ENCODE measurements at regions not wholly inside any gene's neighbourhood (a gene's known extent, or its start where the extent isn't known, plus 50 kb on each side); places are given as distances from the start of the nearest gene placed in this dataset.

DNA sequence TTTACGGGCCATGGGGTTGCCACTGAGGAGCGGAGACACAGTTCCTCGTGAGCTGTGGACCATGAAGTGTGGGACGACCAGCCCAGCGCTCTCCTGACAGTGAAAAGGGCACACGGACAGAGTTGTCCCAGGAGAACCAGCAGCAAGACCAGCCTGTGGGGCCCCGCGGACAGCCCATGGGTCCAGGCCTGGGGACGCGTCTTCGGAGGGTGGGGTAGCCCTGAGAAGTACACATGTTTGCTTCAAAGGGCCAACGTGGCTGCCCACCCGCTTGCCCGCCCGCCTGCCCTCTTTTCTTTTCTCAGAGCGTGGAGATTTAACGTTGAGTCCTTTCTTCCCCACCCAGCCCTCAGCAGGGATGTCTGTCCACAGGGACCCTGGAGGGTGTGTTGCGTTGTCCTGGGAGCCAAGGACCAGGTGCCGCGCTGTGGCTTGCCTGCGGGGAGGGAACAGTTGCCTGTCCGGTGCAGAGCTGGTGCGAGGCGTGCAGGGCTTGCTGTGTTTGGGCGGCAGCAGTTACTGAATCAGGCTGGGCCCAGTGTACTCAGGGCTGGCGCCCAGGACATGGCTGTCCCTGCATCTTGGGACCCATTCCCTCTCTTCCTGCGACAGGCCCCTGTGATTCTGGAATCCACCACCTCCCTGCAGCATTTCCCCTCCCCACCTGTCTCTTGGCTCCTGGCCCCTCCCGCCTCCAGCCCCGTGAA, 120.1 kb upstream of the HDAC4 start:
- TF ChIP-seq, protein P1, sequence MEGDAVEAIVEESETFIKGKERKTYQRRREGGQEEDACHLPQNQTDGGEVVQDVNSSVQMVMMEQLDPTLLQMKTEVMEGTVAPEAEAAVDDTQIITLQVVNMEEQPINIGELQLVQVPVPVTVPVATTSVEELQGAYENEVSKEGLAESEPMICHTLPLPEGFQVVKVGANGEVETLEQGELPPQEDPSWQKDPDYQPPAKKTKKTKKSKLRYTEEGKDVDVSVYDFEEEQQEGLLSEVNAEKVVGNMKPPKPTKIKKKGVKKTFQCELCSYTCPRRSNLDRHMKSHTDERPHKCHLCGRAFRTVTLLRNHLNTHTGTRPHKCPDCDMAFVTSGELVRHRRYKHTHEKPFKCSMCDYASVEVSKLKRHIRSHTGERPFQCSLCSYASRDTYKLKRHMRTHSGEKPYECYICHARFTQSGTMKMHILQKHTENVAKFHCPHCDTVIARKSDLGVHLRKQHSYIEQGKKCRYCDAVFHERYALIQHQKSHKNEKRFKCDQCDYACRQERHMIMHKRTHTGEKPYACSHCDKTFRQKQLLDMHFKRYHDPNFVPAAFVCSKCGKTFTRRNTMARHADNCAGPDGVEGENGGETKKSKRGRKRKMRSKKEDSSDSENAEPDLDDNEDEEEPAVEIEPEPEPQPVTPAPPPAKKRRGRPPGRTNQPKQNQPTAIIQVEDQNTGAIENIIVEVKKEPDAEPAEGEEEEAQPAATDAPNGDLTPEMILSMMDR (IDR thresholded peaks at IDR 0.05), result no peak
- no peak for TF ChIP-seq POLR2A (IDR thresholded peaks at IDR 0.05)
- TF ChIP-seq POLR2AphosphoS5 (IDR thresholded peaks at IDR 0.05), result no peak
- Histone ChIP-seq H3K27ac (no peak overlapping the region), H3K9me3 (no peaks in the 10 kb centered on the region), H3K27me3 (replicated peaks; ENCODE audit: insufficient read depth) (no peaks in the 10 kb centered on the region), H3K36me3 (no peaks in the 10 kb centered on the region), H3K4me3 (no peak overlapping the region), H3K4me1 (replicated peaks) (no peaks in the 10 kb centered on the region)
- DNase-seq (ENCODE audit: low spot score), result no peak
- intact Hi-C loops (cut with DNase I), result no loop called here
- 93% methylated on average over 29 of the region's 29 CpGs for WGBS

DNA sequence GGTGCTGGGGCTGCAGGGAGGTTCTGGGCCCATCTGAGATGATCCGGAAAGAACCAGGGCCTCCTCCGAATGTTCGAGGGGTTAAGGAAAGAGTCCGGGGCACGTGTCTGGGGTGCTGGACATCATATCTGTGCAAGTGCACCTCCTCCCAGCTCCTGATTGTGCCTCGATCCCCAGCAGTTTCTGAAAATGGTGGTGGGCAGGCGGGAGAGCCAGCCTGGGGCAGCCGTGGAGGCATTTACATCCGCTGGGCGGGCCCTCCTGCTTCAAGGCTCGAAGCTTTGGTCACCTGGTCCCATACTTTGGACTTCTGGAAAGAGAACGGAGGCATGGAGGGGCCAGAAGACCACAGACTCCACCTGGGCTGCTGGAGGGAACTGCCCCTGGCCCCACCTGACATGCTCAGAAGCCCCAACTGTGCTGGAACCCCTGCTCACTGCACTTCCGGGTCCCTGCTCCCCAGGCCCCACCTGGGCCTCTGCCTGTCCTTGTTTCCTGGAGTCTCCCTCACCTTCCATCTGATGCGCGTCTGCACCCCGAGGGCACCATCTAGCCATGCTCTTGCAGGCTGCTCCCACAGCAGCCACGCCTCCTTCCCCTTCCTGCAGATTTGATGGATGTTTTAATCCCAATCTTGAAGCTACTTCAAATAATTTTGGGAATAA, 119.2 kb upstream of the HDAC4 start:
- no peak overlapping the region for H3K4me3 ChIP-seq
- H3K4me1 ChIP-seq (replicated peaks), result no peaks in the 10 kb centered on the region
- no peaks in the 10 kb centered on the region for H3K36me3 ChIP-seq
- no peak overlapping the region for H3K27ac ChIP-seq
- WGBS, result 94% methylated on average over 17 of the region's 17 CpGs
- TF ChIP-seq POLR2A (IDR thresholded peaks at IDR 0.05), result no peak
- no peak for TF ChIP-seq POLR2AphosphoS5 (IDR thresholded peaks at IDR 0.05)
- TF ChIP-seq, protein P1 (IDR thresholded peaks at IDR 0.05), result no peak
- H3K9me3 ChIP-seq, result no peaks in the 10 kb centered on the region
- no peaks in the 10 kb centered on the region for H3K27me3 ChIP-seq (replicated peaks; ENCODE audit: insufficient read depth)
- intact Hi-C loops (cut with DNase I), result no loop called here
- no peak for DNase-seq (ENCODE audit: low spot score)

DNA sequence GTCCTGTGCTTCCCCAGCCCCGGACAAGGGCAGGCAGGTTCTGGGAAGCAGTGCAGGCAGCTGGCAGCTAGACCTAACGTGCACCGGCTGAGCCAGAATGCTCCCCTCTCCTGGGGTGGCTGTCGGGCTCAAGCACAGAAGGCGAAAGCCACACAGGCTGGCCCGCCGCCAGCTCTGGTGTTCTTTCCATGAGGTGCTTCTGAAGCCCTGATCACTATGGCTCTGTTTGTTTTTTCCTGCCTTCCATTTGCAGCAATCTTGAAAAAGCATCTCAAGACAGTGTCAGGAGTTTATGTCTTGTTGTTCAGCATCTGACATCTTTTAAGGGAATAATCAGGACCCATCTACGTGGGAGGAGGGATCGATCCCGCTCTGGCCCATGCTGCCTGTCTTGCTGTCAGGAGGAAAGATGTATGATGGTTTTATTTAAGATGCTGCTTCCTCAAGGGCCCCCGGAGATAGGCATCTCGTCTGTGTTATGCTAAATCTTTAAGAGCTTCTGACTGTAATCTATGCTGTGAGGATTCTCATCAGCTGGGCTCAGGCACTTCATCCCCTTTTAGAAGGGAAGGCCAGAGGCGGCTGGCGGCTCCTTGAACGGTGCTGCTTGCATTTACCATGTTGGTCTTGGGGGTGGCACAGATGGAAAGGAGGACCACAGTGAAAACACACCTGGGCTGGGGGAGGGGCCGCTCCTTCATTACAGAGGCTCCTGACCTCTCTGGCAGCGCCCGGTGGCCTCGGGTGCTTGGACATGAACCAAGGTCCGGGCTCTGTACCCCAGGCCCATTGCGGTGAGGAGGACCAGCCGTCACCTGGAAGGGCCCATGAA, 118.5 kb upstream of the HDAC4 start:
- intact Hi-C loops (cut with DNase I), result no loop called here
- Histone ChIP-seq H3K27me3 (replicated peaks; ENCODE audit: insufficient read depth) (no peaks in the 10 kb centered on the region), H3K36me3 (no peaks in the 10 kb centered on the region), H3K27ac (no peak overlapping the region), H3K4me3 (no peak overlapping the region), H3K9me3 (no peaks in the 10 kb centered on the region), H3K4me1 (replicated peaks) (no peaks in the 10 kb centered on the region)
- WGBS, result 57% methylated on average over 22 of the region's 22 CpGs
- DNase-seq (ENCODE audit: low spot score), result no peak
- no peak for TF ChIP-seq POLR2AphosphoS5 (IDR thresholded peaks at IDR 0.05)
- no peak for TF ChIP-seq POLR2A (IDR thresholded peaks at IDR 0.05)
- TF ChIP-seq, protein P1 (IDR thresholded peaks at IDR 0.05), result no peak

DNA sequence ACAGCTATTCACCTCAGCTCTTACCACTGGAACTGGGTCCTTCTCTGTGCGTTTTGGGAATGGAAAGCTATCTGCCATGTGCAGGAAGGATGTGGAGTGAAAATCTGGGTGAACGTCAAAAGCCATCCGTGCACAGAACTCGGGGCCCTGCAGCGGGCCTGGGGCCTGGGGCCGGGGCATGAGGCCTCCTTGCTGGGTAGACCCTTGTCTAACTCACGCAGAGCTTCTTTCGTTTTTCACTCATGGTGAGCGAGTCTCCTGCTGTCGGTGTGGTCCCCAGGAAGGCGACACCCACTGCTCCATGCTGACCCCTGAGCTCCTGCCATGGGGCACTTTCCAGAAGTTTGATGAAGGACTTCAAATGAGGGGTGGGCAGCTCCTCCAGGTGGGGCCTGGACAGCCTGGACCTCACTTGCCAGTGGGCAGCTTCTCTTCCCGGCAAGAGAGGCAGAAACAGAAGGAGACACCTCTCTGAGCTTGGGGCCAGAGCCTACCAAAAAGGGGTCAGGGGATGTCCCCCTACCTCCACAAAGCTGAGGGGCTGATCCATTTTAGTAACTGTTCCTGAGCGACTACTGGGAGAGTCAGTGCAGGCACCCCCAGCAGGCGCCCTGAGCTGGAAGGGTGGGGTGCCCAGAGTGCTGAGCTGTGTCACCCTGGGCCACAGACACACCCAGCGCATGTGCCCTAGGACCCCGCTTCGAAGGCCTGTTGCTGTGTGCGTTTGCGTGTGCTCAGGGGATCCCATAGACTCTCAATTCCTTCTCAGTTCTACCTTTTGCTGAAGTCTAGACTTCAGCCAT, 117.7 kb upstream of the HDAC4 start:
- Histone ChIP-seq H3K36me3 (no peaks in the 10 kb centered on the region), H3K27me3 (replicated peaks; ENCODE audit: insufficient read depth) (no peaks in the 10 kb centered on the region), H3K4me3 (no peak overlapping the region), H3K9me3 (no peaks in the 10 kb centered on the region), H3K27ac (no peak overlapping the region), H3K4me1 (replicated peaks) (no peaks in the 10 kb centered on the region)
- no peak for DNase-seq (ENCODE audit: low spot score)
- TF ChIP-seq POLR2AphosphoS5 (IDR thresholded peaks at IDR 0.05) (no peak), POLR2A (IDR thresholded peaks at IDR 0.05) (no peak)
- TF ChIP-seq, protein P1 (IDR thresholded peaks at IDR 0.05), result no peak
- intact Hi-C loops (cut with DNase I), result no loop called here
- 92% methylated on average over 18 of the region's 19 CpGs for WGBS
